Gastroesophageal sphincter (tissue), 4 donors: ENCODE measurements at regions not wholly inside any gene's neighbourhood (a gene's known extent, or its start where the extent isn't known, plus 50 kb on each side); places are given as distances from the start of the nearest gene placed in this dataset.

Experiments used
- ATAC-seq: fragments of 150-250 bp; one replicate; pipeline ENCODE4 v1.9.1; 2016; ENCODE audit warnings: mild to moderate bottlenecking, moderate library complexity
- H3K27ac ChIP-seq, 4 donors: fragments of 200-600 bp; sonication (generic) in 3 of 4; 1 replicate in 3 of 4; 2 replicates in 1 of 4; pipeline ENCODE4 v1.5.1; 2016 to 2019
- H3K27me3 ChIP-seq: fragments of 200-600 bp; sonication (generic); one replicate; pipeline ENCODE4 v1.5.1; 2019
- H3K36me3 ChIP-seq, 2 donors: fragments of 200-600 bp; sonication (generic); one replicate each; pipeline ENCODE4 v1.5.1; 2019; ENCODE audit warnings: control low read depth in 1 of 2
- H3K4me1 ChIP-seq, 3 donors: fragments of 200-600 bp; sonication (generic); 1 replicate in 2 of 3; 2 replicates in 1 of 3; pipeline ENCODE4 v1.5.1; 2016 to 2019; ENCODE audit warnings: control low read depth in 2 of 3
- H3K4me3 ChIP-seq, 2 donors: fragments of 200-600 bp; sonication (generic); one replicate each; pipeline ENCODE4 v1.5.1; 2019; ENCODE audit warnings: mild to moderate bottlenecking in 1 of 2, moderate library complexity in 1 of 2
- H3K9me3 ChIP-seq, 3 donors: fragments of 200-600 bp; sonication (generic); one replicate each; pipeline ENCODE4 v1.5.1; 2017 to 2019; ENCODE audit warnings: control low read depth in 2 of 3
- CTCF ChIP-seq, 4 experiments: fragments of 200-600 bp in 2 of 4; fragments of 450-650 bp in 2 of 4; sonication (generic) in 1 of 4; IDR thresholded peaks; one replicate each; pipeline ENCODE4 v1.5.1; 2017 to 2019; ENCODE audit warnings: antibody characterized with exemption in 4 of 4, mild to moderate bottlenecking in 2 of 4, moderate library complexity in 2 of 4
- EP300 ChIP-seq: sonication (generic); formaldehyde crosslinking; IDR thresholded peaks from one replicate; pipeline ENCODE4 v1.6.1; 2017; ENCODE audit warnings: antibody characterized with exemption, mild to moderate bottlenecking
- POLR2A ChIP-seq, 2 donors: fragments of 450-650 bp; IDR thresholded peaks; one replicate each; pipeline ENCODE4 v1.6.1; 2017; ENCODE audit warnings: antibody characterized with exemption in 2 of 2, mild to moderate bottlenecking in 2 of 2, moderate library complexity in 1 of 2
- POLR2AphosphoS5 ChIP-seq: sonication (generic); formaldehyde crosslinking; IDR thresholded peaks from one replicate; pipeline ENCODE4 v1.6.1; 2017; ENCODE audit warnings: antibody characterized with exemption
- WGBS, 2 donors: methylation state at CpG; one replicate each; pipeline ENCODE4 v1.1.5; 2018; ENCODE audit warnings: low coverage in 1 of 2; 5-methylcytosine and 5-hydroxymethylcytosine counted together

- WGBS, 2 donors, result 38 to 65% methylated on average over 4 to 5 of the region's 5 CpGs
- Histone ChIP-seq H3K27ac (peak overlapping the region in 1 of 4 donors; percentile 84), H3K36me3 (no peaks in the 10 kb centered on the region), H3K4me3 (no peak overlapping the region), H3K27me3 (no peaks in the 10 kb centered on the region), H3K9me3 (no peaks in the 10 kb centered on the region), H3K4me1 (no peaks in the 10 kb centered on the region)
- ATAC-seq, result no peak
- TF ChIP-seq CTCF (IDR thresholded peaks at IDR 0.05) (no peak), POLR2A (IDR thresholded peaks at IDR 0.05) (no peak), POLR2AphosphoS5 (no peak), EP300 (no peak)
Observed at GRCh38 chrX:131745942-131746489, 202.1 kb downstream of the OR13H1 start.

DNA sequence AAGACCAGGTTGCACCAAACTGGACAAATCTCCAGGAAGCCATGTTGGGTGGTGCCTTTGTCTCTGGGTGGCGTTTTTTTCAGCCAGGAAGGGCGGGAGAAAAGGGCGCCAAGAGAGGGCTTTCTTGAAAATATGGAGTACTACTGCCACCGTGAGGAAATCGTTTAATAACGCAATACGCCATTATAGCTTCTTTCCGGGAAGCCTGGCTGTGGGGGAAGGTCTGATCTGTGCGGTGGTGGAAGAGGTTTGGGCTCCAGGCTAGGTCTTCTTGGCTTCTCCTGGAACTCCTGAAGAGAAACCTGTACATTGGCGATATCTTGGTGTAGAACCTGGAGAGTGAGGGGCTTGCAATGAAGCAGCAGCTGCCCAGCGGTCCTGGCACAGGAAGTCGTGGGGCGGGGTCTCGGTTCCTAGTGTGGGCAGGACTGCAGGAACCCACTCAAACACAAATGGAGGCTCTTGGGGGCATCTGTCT is 202.7 kb downstream of the OR13H1 start:
- Histone ChIP-seq H3K4me3 (no peak overlapping the region), H3K27me3 (no peaks in the 10 kb centered on the region), H3K36me3 (no peaks in the 10 kb centered on the region), H3K4me1 (no peaks in the 10 kb centered on the region), H3K9me3 (no peaks in the 10 kb centered on the region), H3K27ac (peak overlapping the region in 2 of 4 donors; percentile 78 to 84)
- WGBS, 2 donors, result 34 to 66% methylated on average over 5 to 8 of the region's 14 CpGs
- ATAC-seq, result peak; percentile 83
- peak in 1 of 4 experiments; percentile 53 for TF ChIP-seq CTCF (IDR thresholded peaks at IDR 0.05)
- no peak for TF ChIP-seq EP300
- TF ChIP-seq POLR2A (IDR thresholded peaks at IDR 0.05), result no peak
- no peak for TF ChIP-seq POLR2AphosphoS5

DNA sequence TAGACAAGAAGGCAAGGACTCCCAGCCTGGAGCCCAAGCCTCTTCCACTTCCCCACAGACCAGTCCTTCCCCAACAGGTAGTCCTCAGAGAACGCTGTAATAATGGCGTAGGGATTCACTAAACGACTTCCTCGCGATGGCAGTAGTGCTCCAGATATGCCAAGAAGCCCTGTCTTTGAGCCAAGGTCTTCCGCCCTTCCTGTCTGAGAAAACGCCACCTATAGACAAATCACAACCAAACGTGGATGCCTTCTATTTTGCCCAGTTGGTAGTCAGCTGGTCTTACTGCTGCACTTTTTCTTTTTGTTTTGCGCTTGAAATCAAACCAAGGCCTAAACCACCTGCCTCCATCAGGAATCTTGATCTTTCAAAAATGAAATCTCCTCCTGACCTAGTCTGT is 203.3 kb downstream of the OR13H1 start:
- H3K4me3 ChIP-seq, result no peak overlapping the region
- TF ChIP-seq CTCF (IDR thresholded peaks at IDR 0.05), result peak in 1 of 4 experiments; percentile 63
- no peak for TF ChIP-seq EP300

GRCh38 chrX:131752493-131753198 is 208.8 kb downstream of the OR13H1 start:
- H3K4me3 ChIP-seq, result no peak overlapping the region
- WGBS, 2 donors, result 36 to 95% methylated on average over 4 to 17 of the region's 24 CpGs
- peak overlapping the region in 2 of 4 donors; percentile 78 to 79 for H3K27ac ChIP-seq
- no peaks in the 10 kb centered on the region for H3K4me1 ChIP-seq
- no peaks in the 10 kb centered on the region for H3K27me3 ChIP-seq
- H3K36me3 ChIP-seq, result no peaks in the 10 kb centered on the region
- peak; percentile 88 for ATAC-seq
- TF ChIP-seq CTCF (IDR thresholded peaks at IDR 0.05) (peak in 1 of 4 experiments; percentile 51), POLR2AphosphoS5 (no peak)
- H3K9me3 ChIP-seq, result no peaks in the 10 kb centered on the region

More for the DNA sequence above, 203.3 kb downstream of the OR13H1 start:
- Histone ChIP-seq H3K4me1 (no peaks in the 10 kb centered on the region), H3K36me3 (no peaks in the 10 kb centered on the region), H3K9me3 (no peaks in the 10 kb centered on the region), H3K27ac (peak overlapping the region in 2 of 4 donors; percentile 78 to 84), H3K27me3 (no peaks in the 10 kb centered on the region)
- peak; percentile 88 for ATAC-seq
- WGBS, 2 donors, result 40 to 79% methylated on average over 1 to 3 of the region's 9 CpGs

DNA sequence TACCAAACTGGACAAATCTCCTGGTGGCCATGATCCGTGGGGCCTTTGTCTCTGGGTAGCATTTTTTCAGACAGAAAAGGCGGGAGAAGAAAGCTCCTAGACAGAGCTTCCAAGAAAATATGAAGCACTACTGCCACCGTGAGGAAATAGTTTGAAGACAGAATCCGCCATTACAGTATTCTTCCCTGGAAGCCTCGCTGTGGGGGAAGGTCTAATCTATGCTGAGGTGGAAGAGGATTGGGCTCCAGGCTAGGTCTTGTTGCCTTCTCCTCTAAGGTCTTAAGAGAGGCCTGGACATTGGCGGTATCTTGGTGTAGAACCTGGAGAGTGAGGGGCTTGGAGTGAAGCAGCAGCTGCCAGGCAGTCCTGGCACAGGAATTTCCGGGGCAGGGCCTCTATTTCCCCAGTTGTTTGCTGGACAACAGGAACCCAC is 218.9 kb downstream of the OR13H1 start:
- Histone ChIP-seq H3K4me3 (no peak overlapping the region), H3K36me3 (no peaks in the 10 kb centered on the region), H3K27me3 (no peaks in the 10 kb centered on the region), H3K27ac (peak overlapping the region in 2 of 4 donors; percentile 54 to 68), H3K9me3 (no peaks in the 10 kb centered on the region), H3K4me1 (peaks cover 0 to 4% (median 0%) of the 10 kb centered on the region in 3 donors)
- peak; percentile 80 for ATAC-seq
- 19 to 81% methylated on average over 2 to 4 of the region's 7 CpGs for WGBS, 2 donors
- TF ChIP-seq POLR2AphosphoS5 (no peak), POLR2A (IDR thresholded peaks at IDR 0.05) (no peak), CTCF (IDR thresholded peaks at IDR 0.05) (peak in 1 of 4 experiments; percentile 63), EP300 (no peak)
